GM19438 (cell line): ENCODE measurements at regions not wholly inside any gene's neighbourhood (a gene's known extent, or its start where the extent isn't known, plus 50 kb on each side); places are given as distances from the start of the nearest gene placed in this dataset.

ENCODE experiments used
- ATAC-seq: cut with Tn5 transposase; IDR thresholded peaks from one replicate; pipeline ENCODE4 v1.9.1; 2021; ENCODE audit warnings: low read depth; ENCODE audit not compliant: unreplicated experiment

- no peak for ATAC-seq
These were observed 50.3 kb upstream of the SORBS2 start for GRCh38 chr4:185862340-185862739.

GRCh38 chr4:185863946-185864345 is 52.0 kb upstream of the SORBS2 start:
- no peak for ATAC-seq

- no peak for ATAC-seq
These were observed 53.9 kb upstream of the SORBS2 start for GRCh38 chr4:185865901-185866328.

- ATAC-seq, result no peak
These were observed 55.8 kb upstream of the SORBS2 start for GRCh38 chr4:185867770-185868169.

GRCh38 chr4:185868983-185869382 is 57.0 kb upstream of the SORBS2 start:
- no peak for ATAC-seq

- no peak for ATAC-seq
These were observed 57.4 kb upstream of the SORBS2 start for GRCh38 chr4:185869427-185869826.

- ATAC-seq, result no peak
These were observed 58.4 kb upstream of the SORBS2 start for GRCh38 chr4:185870366-185870765.

GRCh38 chr4:185872747-185873380 is 60.9 kb upstream of the SORBS2 start:
- no peak for ATAC-seq

GRCh38 chr4:185874516-185875230 is 62.7 kb upstream of the SORBS2 start:
- ATAC-seq, result no peak

GRCh38 chr4:185875316-185875907 is 63.4 kb upstream of the SORBS2 start:
- ATAC-seq, result no peak

GRCh38 chr4:185878633-185879032 is 66.6 kb upstream of the SORBS2 start:
- ATAC-seq, result no peak

- no peak for ATAC-seq
These were observed 67.8 kb upstream of the SORBS2 start for GRCh38 chr4:185879666-185880312.

GRCh38 chr4:185880571-185880970 is 68.6 kb upstream of the SORBS2 start:
- no peak for ATAC-seq

- no peak for ATAC-seq
These were observed 69.4 kb upstream of the SORBS2 start for GRCh38 chr4:185881430-185881829.

GRCh38 chr4:185883591-185883990 is 71.6 kb upstream of the SORBS2 start:
- no peak for ATAC-seq

GRCh38 chr4:185885075-185885474 is 73.1 kb upstream of the SORBS2 start:
- no peak for ATAC-seq

GRCh38 chr4:185885604-185886003 is 73.6 kb upstream of the SORBS2 start:
- no peak for ATAC-seq

- ATAC-seq, result peak; percentile 66
These were observed 75.0 kb upstream of the SORBS2 start for GRCh38 chr4:185886832-185887524.

GRCh38 chr4:185888676-185889075 is 76.7 kb upstream of the SORBS2 start:
- ATAC-seq, result no peak

- ATAC-seq, result no peak
These were observed 77.6 kb upstream of the SORBS2 start for GRCh38 chr4:185889585-185889984.

GRCh38 chr4:185890196-185890595 is 78.2 kb upstream of the SORBS2 start:
- ATAC-seq, result no peak
